ENCODE measurements at regions not wholly inside any gene's neighbourhood (a gene's known extent, or its start where the extent isn't known, plus 50 kb on each side); places are given as distances from the start of the nearest gene placed in this dataset.
A peak's percentile ranks its signal among the peaks of the same experiment; 100 is the strongest.

DNA sequence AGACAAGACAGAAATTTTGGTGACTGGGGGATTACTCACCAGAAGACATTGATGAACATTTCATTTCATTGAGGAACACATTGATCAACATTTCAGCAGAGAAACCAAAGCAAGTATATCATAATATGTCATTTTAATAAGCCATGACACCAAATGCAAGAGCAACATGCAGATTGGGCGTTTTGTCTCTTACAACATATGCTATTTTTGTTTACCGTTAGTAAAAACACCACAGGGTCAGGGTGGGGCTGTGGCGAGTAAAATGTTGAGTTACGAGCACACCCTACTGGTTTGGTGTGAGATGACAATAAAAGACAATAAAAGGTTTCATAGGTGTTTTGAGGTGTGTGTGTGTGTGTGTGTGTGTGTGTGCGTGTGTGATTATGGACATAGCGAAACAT lies 294.5 kb downstream of the PDGFC start:
- ChIA-PET CTCF (no interaction called here), POLR2A (ENCODE audit: unreplicated experiment) (no interaction called here)
- Histone ChIP-seq H3F3A (ENCODE audit: insufficient read depth, low read depth) (no peaks in the 10 kb centered on the region), H3K36me3 (ENCODE audit: low read depth) (no peaks in the 10 kb centered on the region), H3K4me3 (no peak overlapping the region), H4K20me1 (ENCODE audit: insufficient read depth) (no peaks in the 10 kb centered on the region), H3K9me3 (ENCODE audit: insufficient read depth, low read depth) (no peaks in the 10 kb centered on the region), H2AFZ (no peak overlapping the region), H3K79me2 (ENCODE audit: low read depth) (no peaks in the 10 kb centered on the region), H3K27me3 (ENCODE audit: insufficient read depth, low read depth) (no peaks in the 10 kb centered on the region), H3K27ac (no peak overlapping the region), H3K4me2 (no peak overlapping the region), H3K4me1 (replicated peaks; ENCODE audit: insufficient read depth) (no peaks in the 10 kb centered on the region), H3K9me2 (ENCODE audit: insufficient read depth) (no peaks in the 10 kb centered on the region)
- BruUV-seq (replicated peaks): no TSS peak
- TF ChIP-seq, protein P1, sequence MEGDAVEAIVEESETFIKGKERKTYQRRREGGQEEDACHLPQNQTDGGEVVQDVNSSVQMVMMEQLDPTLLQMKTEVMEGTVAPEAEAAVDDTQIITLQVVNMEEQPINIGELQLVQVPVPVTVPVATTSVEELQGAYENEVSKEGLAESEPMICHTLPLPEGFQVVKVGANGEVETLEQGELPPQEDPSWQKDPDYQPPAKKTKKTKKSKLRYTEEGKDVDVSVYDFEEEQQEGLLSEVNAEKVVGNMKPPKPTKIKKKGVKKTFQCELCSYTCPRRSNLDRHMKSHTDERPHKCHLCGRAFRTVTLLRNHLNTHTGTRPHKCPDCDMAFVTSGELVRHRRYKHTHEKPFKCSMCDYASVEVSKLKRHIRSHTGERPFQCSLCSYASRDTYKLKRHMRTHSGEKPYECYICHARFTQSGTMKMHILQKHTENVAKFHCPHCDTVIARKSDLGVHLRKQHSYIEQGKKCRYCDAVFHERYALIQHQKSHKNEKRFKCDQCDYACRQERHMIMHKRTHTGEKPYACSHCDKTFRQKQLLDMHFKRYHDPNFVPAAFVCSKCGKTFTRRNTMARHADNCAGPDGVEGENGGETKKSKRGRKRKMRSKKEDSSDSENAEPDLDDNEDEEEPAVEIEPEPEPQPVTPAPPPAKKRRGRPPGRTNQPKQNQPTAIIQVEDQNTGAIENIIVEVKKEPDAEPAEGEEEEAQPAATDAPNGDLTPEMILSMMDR (conservative IDR thresholded peaks at IDR 0.05): peak; percentile 58
- TF ChIP-seq EZH2 (IDR thresholded peaks at IDR 0.05; ENCODE audit: low read depth): no peak
- no peak for DNase-seq
- intact Hi-C loops (cut with micrococcal nuclease; ENCODE audit: unreplicated experiment): loop anchor here (5.0 kb wide), 1 partner anchor 200 kb away; no protein-coding TSS in a partner anchor

DNA sequence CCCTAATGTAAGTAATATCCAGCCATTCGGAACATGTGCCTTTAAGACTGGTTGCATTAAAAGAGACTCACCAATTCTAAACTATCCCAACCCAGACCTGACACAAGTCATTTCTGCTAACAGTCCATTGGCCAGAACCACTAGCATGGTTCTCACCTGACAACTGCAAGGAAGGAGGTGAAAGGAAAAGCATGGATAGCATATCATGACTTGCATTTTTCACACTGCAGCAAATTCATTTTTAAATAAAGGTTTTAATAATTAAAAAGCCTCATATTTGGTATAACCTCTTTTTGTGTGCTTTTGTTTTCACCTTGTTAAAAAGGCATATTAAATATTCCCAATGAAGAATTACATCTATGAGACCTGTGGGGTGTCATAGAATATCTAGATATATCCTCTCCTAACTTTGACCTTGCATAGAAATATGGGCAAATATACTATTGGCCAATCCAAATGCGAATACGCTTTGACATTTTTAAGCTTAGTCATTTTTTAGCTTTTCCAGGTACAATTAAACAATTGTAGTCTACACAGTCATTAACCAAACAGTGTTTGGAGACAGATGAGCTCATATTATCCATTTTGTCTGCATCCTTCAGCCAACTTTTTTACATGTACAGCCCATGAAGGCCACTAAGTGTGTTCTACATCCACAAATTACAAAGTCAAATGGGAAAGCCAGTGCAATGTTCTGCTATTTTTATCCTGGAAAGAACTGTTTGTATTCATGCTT lies 295.3 kb downstream of the PDGFC start:
- Histone ChIP-seq H3K9me2 (ENCODE audit: insufficient read depth) (no peaks in the 10 kb centered on the region), H2AFZ (no peak overlapping the region), H3K9me3 (ENCODE audit: insufficient read depth, low read depth) (no peaks in the 10 kb centered on the region), H3K36me3 (ENCODE audit: low read depth) (no peaks in the 10 kb centered on the region), H3K27ac (no peak overlapping the region), H3K79me2 (ENCODE audit: low read depth) (no peaks in the 10 kb centered on the region), H3K4me1 (replicated peaks; ENCODE audit: insufficient read depth) (no peaks in the 10 kb centered on the region), H3F3A (ENCODE audit: insufficient read depth, low read depth) (no peaks in the 10 kb centered on the region), H3K4me3 (no peak overlapping the region), H3K4me2 (no peak overlapping the region), H4K20me1 (ENCODE audit: insufficient read depth) (no peaks in the 10 kb centered on the region), H3K27me3 (ENCODE audit: insufficient read depth, low read depth) (no peaks in the 10 kb centered on the region)
- no peak for DNase-seq
- CTCF ChIA-PET: no interaction called here
- TF ChIP-seq, protein P1 (conservative IDR thresholded peaks at IDR 0.05): no peak
- no peak for TF ChIP-seq EZH2 (IDR thresholded peaks at IDR 0.05; ENCODE audit: low read depth)
- POLR2A ChIA-PET (ENCODE audit: unreplicated experiment): no interaction called here
- intact Hi-C loops (cut with micrococcal nuclease; ENCODE audit: unreplicated experiment): loop anchor here (5.0 kb wide), 1 partner anchor 199 kb away; no protein-coding TSS in a partner anchor
- no TSS peak for BruUV-seq (replicated peaks)

DNA sequence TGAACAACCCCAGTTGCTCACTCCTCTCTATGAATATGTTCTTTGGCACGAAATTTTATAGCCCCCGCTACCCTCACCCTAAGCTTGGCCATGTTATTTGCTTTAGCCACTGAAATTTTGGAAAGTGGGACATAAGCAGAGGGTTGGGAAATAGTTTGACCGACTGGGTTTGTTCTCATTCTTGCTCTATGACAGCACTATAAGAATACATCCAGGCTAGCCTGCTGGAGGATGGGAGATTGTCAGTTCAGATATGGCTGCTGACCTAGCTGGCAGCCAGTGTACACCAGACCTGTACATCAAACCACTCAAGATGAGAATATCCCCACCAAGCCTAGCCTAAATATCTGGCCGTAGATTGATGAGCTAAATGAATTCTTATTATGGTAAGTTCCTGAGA lies 298.1 kb downstream of the PDGFC start:
- Histone ChIP-seq H3K9me2 (ENCODE audit: insufficient read depth) (no peaks in the 10 kb centered on the region), H3F3A (ENCODE audit: insufficient read depth, low read depth) (no peaks in the 10 kb centered on the region), H3K27ac (no peak overlapping the region), H3K4me1 (replicated peaks; ENCODE audit: insufficient read depth) (no peaks in the 10 kb centered on the region), H3K36me3 (ENCODE audit: low read depth) (no peaks in the 10 kb centered on the region), H3K4me2 (no peak overlapping the region), H3K9me3 (ENCODE audit: insufficient read depth, low read depth) (no peaks in the 10 kb centered on the region), H3K4me3 (no peak overlapping the region), H2AFZ (no peak overlapping the region), H3K79me2 (ENCODE audit: low read depth) (no peaks in the 10 kb centered on the region), H3K27me3 (ENCODE audit: insufficient read depth, low read depth) (no peaks in the 10 kb centered on the region), H4K20me1 (ENCODE audit: insufficient read depth) (no peaks in the 10 kb centered on the region)
- ChIA-PET CTCF (no interaction called here), POLR2A (ENCODE audit: unreplicated experiment) (no interaction called here)
- TF ChIP-seq, protein P1 (conservative IDR thresholded peaks at IDR 0.05): no peak
- no peak for TF ChIP-seq EZH2 (IDR thresholded peaks at IDR 0.05; ENCODE audit: low read depth)
- DNase-seq: no peak
- no TSS peak for BruUV-seq (replicated peaks)
- intact Hi-C loops (cut with micrococcal nuclease; ENCODE audit: unreplicated experiment): no loop called here
